KOPT-K1 (cell line): ENCODE measurements at regions not wholly inside any gene's neighbourhood (a gene's known extent, or its start where the extent isn't known, plus 50 kb on each side); places are given as distances from the start of the nearest gene placed in this dataset.
A peak's percentile ranks its signal among the peaks of the same experiment; 100 is the strongest.

Source experiments
- H3K27ac ChIP-seq: fragments of 200-600 bp; sonication (generic); 2 replicates; pipeline ENCODE4 v1.5.1; 2016; ENCODE audit warnings: antibody characterized with exemption, mild to moderate bottlenecking, low read depth, low read length; ENCODE audit not compliant: poor library complexity, severe bottlenecking
- H3K36me3 ChIP-seq: fragments of 200-600 bp; sonication (generic); 2 replicates; pipeline ENCODE4 v1.5.1; 2017; ENCODE audit warnings: antibody characterized with exemption, mild to moderate bottlenecking, low read length, moderate library complexity; ENCODE audit not compliant: insufficient read depth
- H3K9me3 ChIP-seq: fragments of 200-600 bp; sonication (generic); 2 replicates; pipeline ENCODE4 v1.5.1; 2017; ENCODE audit warnings: antibody characterized with exemption, low read length, mild to moderate bottlenecking; ENCODE audit not compliant: insufficient read depth, poor library complexity, severe bottlenecking

GRCh38 chr14:65226824-65227604, 124.7 kb upstream of the MAX start:
- peak overlapping the region; percentile 78 for H3K27ac ChIP-seq
- H3K9me3 ChIP-seq, result no peaks in the 10 kb centered on the region
- H3K36me3 ChIP-seq, result no peaks in the 10 kb centered on the region

GRCh38 chr14:65228436-65228835, 126.1 kb upstream of the MAX start:
- Histone ChIP-seq H3K36me3 (no peaks in the 10 kb centered on the region), H3K9me3 (no peaks in the 10 kb centered on the region), H3K27ac (peak overlapping the region; percentile 87)

- Histone ChIP-seq H3K9me3 (no peaks in the 10 kb centered on the region), H3K27ac (peak overlapping the region; percentile 87), H3K36me3 (no peaks in the 10 kb centered on the region)
These were observed 126.8 kb upstream of the MAX start for GRCh38 chr14:65228956-65229747.

- H3K27ac ChIP-seq, result peak overlapping the region; percentile 87
- no peaks in the 10 kb centered on the region for H3K36me3 ChIP-seq
- H3K9me3 ChIP-seq, result no peaks in the 10 kb centered on the region
These were observed 127.7 kb upstream of the MAX start for GRCh38 chr14:65229748-65230728.

GRCh38 chr14:65231286-65231980, 129.1 kb upstream of the MAX start:
- Histone ChIP-seq H3K27ac (no peak overlapping the region), H3K36me3 (no peaks in the 10 kb centered on the region)

GRCh38 chr14:65234752-65235361, 132.5 kb upstream of the MAX start:
- Histone ChIP-seq H3K9me3 (no peaks in the 10 kb centered on the region), H3K36me3 (no peaks in the 10 kb centered on the region), H3K27ac (no peak overlapping the region)

More at GRCh38 chr14:65231286-65231980, 129.1 kb upstream of the MAX start:
- no peaks in the 10 kb centered on the region for H3K9me3 ChIP-seq

- H3K36me3 ChIP-seq, result no peaks in the 10 kb centered on the region
- H3K27ac ChIP-seq, result no peak overlapping the region
- no peaks in the 10 kb centered on the region for H3K9me3 ChIP-seq
These were observed 134.9 kb upstream of the MAX start for GRCh38 chr14:65237023-65237814.

- Histone ChIP-seq H3K27ac (no peak overlapping the region), H3K9me3 (no peaks in the 10 kb centered on the region), H3K36me3 (no peaks in the 10 kb centered on the region)
These were observed 135.6 kb upstream of the MAX start for GRCh38 chr14:65237941-65238340.

GRCh38 chr14:65238456-65238855, 136.1 kb upstream of the MAX start:
- H3K9me3 ChIP-seq, result no peaks in the 10 kb centered on the region
- no peaks in the 10 kb centered on the region for H3K36me3 ChIP-seq
- no peak overlapping the region for H3K27ac ChIP-seq

GRCh38 chr14:65239143-65239937, 137.0 kb upstream of the MAX start:
- no peaks in the 10 kb centered on the region for H3K9me3 ChIP-seq
- H3K27ac ChIP-seq, result no peak overlapping the region
- H3K36me3 ChIP-seq, result no peaks in the 10 kb centered on the region

GRCh38 chr14:65239938-65240296, 137.6 kb upstream of the MAX start:
- H3K27ac ChIP-seq, result no peak overlapping the region
- no peaks in the 10 kb centered on the region for H3K9me3 ChIP-seq
- no peaks in the 10 kb centered on the region for H3K36me3 ChIP-seq

- H3K9me3 ChIP-seq, result no peaks in the 10 kb centered on the region
- H3K27ac ChIP-seq, result no peak overlapping the region
- no peaks in the 10 kb centered on the region for H3K36me3 ChIP-seq
These were observed 138.9 kb upstream of the MAX start for GRCh38 chr14:65241125-65241752.
